Epithelial cell of prostate (primary cell): ENCODE measurements at regions not wholly inside any gene's neighbourhood (a gene's known extent, or its start where the extent isn't known, plus 50 kb on each side); places are given as distances from the start of the nearest gene placed in this dataset.

ENCODE experiments used
- DNase-seq: peaks from one replicate; pipeline ENCODE4 v3.0.0-alpha.2; 2011; ENCODE audit warnings: low read depth, low spot score
- H3K27ac ChIP-seq: fragments of 450-650 bp; 2 replicates; pipeline ENCODE4 v1.5.1; 2017; ENCODE audit warnings: mild to moderate bottlenecking

DNA sequence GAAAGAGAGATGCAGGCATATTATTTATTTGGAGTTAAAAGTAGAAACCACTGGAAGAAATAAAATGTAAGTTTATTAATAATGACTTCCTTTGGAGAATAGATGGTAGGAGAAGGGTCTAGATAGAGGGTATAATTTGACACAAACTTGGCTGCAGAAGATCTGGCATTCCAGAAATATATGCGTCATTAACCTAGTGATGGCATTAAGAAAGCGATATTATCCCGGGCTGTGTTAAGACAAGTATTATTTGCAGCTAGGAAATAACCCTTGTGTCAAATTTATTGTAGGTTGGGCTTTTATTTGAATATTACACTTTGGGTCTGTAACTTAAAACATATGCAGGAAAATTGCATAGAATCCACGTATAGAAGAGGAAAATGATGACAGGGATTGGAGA lies 389.5 kb downstream of the MTX2 start:
- no peak overlapping the region for H3K27ac ChIP-seq
- no peak for DNase-seq

- H3K27ac ChIP-seq: no peak overlapping the region
- no peak for DNase-seq
Measured at GRCh38 chr2:176662753-176663152, 393.5 kb downstream of the MTX2 start.

DNA sequence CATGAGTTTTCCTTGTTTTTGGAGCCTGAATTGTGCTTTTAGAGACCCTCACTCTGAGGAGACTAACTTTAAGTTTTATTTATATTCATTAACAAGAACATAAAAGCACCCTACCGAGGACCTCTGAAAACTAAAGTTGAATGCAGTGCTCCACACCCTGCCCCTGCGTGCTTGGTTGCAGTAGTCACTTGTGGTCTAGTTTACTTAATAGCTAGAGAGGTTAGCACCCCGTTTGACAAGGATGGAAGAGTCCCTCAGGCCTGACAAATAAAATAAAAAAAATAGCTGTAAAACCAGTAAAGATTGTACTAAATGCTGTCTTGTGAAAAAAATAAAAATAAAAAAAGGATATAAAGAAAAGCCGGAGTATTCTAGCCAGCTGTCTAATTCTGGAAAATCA lies 395.2 kb downstream of the MTX2 start:
- DNase-seq: no peak

DNA sequence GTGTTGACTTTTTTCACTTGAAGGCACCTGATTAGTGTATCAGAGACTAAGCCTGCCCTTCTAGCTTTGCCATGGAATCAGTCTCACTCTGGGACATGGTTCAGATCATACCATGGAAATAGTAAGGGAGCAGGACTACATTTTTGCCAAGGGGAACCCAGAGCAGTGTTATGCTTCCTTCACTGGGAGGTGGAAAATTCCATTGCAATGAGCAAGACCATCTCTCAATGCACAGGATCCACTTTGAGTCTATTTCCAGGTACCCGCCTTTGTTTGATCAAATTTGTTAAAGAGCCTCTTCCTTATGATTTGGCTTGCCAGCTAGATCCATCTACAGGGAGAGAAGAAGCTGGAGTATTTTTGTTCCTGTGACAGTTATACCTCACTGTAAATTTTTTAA lies 395.8 kb downstream of the MTX2 start:
- H3K27ac ChIP-seq: peak overlapping the region; percentile 24
- DNase-seq: no peak

More for the DNA sequence above, 395.2 kb downstream of the MTX2 start:
- peak overlapping the region; percentile 24 for H3K27ac ChIP-seq

- no peak for DNase-seq
- H3K27ac ChIP-seq: no peak overlapping the region
Measured at GRCh38 chr2:176668912-176669311, 399.7 kb downstream of the MTX2 start.

DNA sequence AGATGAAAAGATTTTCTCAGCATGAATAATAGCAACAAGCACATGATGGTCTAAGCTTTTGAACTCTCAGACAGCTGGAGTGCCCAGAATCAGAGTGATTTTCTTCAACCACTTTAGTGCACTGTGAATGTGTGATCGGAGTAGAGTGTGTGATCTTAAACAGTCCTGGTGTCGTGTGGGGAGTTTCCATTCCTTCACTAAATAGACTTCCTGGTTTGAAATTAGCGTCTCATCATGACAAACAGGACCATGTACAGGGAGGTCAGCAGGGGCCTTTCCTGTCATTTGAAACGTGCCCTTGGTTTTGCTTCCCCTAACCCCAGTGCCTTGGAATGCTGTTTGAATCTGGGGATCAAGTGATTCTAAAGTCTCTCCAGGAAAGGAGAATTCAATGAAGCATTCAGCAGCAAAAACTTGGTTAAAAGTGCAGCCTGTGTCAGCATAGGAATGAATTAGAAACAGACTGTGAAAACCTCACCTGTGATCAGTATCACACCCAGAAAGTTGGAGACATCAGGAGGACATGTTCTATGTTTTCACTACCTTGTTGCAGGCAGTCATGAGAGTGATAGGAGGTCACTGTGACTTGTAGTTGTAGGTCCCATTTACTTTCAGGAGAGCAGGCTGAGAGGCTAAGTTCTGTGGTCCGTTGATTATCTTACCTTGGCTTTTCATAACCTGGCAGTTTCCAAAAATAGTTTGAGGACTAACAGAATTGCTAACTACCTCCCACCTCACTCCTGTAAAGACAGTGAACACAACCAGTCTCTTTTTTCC lies 400.3 kb downstream of the MTX2 start:
- DNase-seq: no peak
- no peak overlapping the region for H3K27ac ChIP-seq

GRCh38 chr2:176675271-176675949 lies 406.2 kb downstream of the MTX2 start:
- no peak for DNase-seq
- H3K27ac ChIP-seq: no peak overlapping the region

DNA sequence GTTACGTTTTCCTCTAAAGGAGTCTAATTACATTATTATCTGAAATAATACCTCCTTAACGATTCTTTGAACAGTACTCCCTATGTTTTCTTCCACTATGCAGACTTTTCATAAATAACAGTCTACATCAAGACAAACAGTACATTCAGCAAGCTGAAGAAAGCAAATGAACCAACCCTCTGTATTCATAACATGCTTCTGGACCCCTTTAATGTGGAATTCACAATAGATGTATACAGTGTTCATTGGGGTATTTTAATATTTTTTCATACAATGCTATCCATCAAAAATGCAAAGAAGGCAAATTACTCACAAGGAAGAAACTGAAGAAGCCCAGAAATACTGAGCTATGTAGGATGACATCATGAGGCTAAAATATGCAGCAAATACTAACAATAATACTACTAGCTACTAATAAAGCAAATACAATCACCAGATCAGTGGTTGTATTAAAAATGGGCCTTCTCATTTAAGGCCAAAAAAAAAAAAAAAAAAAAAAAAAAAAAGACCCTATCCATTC lies 408.6 kb downstream of the MTX2 start:
- no peak overlapping the region for H3K27ac ChIP-seq
- no peak for DNase-seq

DNA sequence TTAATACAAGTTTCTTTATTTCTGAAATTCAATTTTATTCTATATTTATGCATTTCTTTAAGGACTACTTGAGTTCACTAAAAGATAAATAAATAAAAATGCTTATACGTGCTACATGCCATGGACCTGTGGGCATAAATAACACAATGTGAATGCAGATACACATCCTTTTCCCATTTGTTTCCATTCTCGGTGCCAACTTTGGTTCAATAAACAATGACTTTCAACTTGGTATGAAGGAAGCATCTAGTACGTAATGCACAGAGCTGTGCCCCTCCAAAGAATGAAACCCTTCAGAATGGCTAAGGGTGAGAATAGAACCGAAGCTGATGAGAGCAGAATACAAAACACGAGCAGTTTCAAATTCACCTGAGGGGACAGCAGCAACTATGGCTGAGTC lies 409.3 kb downstream of the MTX2 start:
- no peak for DNase-seq
- no peak overlapping the region for H3K27ac ChIP-seq

DNA sequence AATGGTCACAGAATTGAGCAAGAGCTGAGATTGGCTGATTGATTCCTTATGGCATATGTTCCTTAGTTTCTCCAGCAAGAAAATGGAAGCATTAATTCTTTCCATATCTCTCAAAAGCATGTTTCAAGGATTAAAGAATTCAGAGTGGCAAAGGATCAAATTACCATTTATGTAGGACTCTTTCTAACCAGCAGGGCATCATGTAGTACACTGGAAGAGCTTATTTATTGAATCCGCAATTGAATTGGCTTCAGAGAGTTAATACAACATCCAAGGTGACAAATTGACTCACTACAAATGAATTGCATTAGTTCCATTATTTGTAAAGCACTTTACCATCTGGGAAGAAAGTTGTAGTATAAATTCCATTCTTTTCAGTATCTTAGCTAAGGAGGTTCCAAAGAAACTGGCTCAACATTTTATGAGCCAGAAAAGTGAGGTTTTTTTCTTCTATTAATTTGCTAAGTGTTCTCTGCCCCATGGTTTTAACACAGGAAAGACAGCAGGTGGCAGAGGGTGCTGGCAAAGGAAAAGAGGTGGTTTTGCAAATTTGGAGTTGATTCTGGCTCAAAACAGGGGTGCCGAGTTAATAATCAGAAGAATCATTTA lies 409.9 kb downstream of the MTX2 start:
- no peak for DNase-seq
- H3K27ac ChIP-seq: no peak overlapping the region

- DNase-seq: no peak
Measured at GRCh38 chr2:176680916-176681516, 411.8 kb downstream of the MTX2 start.

GRCh38 chr2:176681584-176682115 lies 412.4 kb downstream of the MTX2 start:
- no peak overlapping the region for H3K27ac ChIP-seq
- DNase-seq: no peak

More at GRCh38 chr2:176680916-176681516, 411.8 kb downstream of the MTX2 start:
- H3K27ac ChIP-seq: peak overlapping the region; percentile 18

DNA sequence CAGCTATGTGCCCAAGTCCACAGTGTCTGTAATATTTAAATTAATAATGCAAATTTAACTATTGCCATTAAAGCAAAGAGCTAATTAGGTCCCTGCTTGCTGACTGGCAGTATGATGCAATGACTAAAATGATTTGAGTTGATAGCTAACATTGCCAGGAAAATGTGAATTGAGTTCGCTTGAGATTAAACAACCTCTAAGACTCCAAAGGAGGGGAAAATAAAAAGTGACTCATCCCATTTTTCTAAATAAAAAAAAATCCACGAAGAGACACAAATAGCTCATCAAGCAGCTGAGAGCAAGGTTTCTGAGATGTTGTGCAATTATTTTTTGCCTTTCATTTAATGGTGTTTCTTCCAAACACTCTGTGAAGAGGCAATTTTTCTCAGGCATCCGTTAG lies 413.0 kb downstream of the MTX2 start:
- no peak overlapping the region for H3K27ac ChIP-seq
- no peak for DNase-seq

DNA sequence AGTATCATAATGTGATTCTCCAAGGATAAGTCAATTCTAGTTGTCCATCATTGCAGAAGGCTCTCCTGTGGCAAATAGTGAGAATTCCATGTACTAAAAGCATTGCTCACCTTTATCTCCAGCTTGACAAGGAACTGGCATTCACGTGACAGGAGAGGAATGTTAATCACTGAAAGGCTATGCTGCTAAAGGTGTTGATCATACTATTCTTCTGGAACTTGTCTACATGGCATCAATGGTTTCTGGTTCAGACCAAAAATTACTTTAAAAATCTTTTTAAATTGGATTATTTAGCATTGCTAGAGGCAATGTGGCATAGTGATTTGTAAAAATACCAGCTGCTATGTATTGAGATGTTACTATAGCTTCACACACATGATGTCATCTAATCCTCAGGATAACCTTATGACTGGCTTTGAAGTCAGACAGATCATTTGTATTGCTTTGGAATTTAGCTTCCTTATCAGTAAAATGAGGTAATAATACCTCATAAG lies 414.4 kb downstream of the MTX2 start:
- no peak overlapping the region for H3K27ac ChIP-seq
- no peak for DNase-seq

- DNase-seq: no peak
- no peak overlapping the region for H3K27ac ChIP-seq
Measured at GRCh38 chr2:176685908-176686307, 416.7 kb downstream of the MTX2 start.

- no peak overlapping the region for H3K27ac ChIP-seq
- no peak for DNase-seq
Measured at GRCh38 chr2:176686328-176686727, 417.1 kb downstream of the MTX2 start.

- no peak for DNase-seq
- no peak overlapping the region for H3K27ac ChIP-seq
Measured at GRCh38 chr2:176687342-176687741, 418.1 kb downstream of the MTX2 start.

- H3K27ac ChIP-seq: no peak overlapping the region
Measured at GRCh38 chr2:176687944-176688343, 418.7 kb downstream of the MTX2 start.

GRCh38 chr2:176689711-176690110 lies 420.5 kb downstream of the MTX2 start:
- H3K27ac ChIP-seq: no peak overlapping the region
- no peak for DNase-seq

More at GRCh38 chr2:176687944-176688343, 418.7 kb downstream of the MTX2 start:
- DNase-seq: no peak

- H3K27ac ChIP-seq: no peak overlapping the region
- DNase-seq: no peak
Measured at GRCh38 chr2:176691471-176691870, 422.2 kb downstream of the MTX2 start.
